GM13977 (cell line): ENCODE measurements at regions not wholly inside any gene's neighbourhood (a gene's known extent, or its start where the extent isn't known, plus 50 kb on each side); places are given as distances from the start of the nearest gene placed in this dataset.

ENCODE experiments used
- DNase-seq: peaks from one replicate; pipeline ENCODE4 v3.0.0; 2012; ENCODE audit warnings: low spot score
- in situ Hi-C: fragments of 300-500 bp; cut with MboI; formaldehyde crosslinking; loops from one replicate; pipeline ENCODE4 v1.12.0; 2022; ENCODE audit warnings: low sequenced_read_pairs, low pct_unique_long_range_greater_than_20kb, mixed read lengths, inconsistent platforms; ENCODE audit not compliant: unreplicated experiment
- TF ChIP-seq, protein P1 (sequence below): IDR thresholded peaks from 2 replicates; pipeline ENCODE4 v1.5.1; 2012; ENCODE audit warnings: mild to moderate bottlenecking, control low read depth; ENCODE audit not compliant: insufficient read depth; ENCODE audit errors: extremely low read depth, missing control alignments

DNA sequence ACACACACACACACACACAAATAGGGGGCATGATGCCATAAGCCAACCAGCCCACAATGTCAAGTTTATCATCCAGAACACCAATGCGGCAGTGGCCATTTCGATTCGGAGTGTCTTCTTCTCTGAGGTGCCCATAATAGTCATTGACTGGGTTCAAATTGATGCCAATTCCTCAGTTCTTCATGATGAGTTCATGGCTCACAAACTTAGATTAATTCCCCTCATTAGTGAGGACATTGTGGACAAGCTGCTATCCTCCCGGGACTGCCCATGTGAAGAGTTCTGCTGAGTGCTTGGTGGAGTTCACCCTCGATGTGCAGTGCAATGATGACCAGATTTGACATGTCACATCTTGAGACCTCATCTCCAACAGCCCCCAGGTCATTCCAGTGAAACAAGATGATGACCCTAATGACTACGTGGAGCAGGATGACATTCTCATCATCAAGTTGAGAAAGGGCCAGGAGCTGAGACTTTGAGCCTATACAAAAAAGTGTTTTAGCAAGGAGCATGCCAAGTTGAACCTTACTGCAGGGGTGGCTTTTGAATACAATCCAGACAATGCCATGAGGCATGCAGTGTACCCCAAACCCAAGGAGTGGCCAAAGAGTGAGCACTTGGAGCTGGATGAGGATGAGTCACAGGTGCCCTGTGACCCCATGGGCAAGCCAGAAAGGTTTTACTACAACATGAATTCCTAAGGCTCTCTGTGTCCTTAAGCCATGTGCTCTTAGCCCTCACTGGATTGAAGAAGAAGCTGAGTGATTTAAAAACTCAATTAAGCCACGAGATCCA, 211.6 kb upstream of the SAMSN1 start:
- in situ Hi-C loops = no loop called here
- DNase-seq = no peak
- TF ChIP-seq, protein P1, sequence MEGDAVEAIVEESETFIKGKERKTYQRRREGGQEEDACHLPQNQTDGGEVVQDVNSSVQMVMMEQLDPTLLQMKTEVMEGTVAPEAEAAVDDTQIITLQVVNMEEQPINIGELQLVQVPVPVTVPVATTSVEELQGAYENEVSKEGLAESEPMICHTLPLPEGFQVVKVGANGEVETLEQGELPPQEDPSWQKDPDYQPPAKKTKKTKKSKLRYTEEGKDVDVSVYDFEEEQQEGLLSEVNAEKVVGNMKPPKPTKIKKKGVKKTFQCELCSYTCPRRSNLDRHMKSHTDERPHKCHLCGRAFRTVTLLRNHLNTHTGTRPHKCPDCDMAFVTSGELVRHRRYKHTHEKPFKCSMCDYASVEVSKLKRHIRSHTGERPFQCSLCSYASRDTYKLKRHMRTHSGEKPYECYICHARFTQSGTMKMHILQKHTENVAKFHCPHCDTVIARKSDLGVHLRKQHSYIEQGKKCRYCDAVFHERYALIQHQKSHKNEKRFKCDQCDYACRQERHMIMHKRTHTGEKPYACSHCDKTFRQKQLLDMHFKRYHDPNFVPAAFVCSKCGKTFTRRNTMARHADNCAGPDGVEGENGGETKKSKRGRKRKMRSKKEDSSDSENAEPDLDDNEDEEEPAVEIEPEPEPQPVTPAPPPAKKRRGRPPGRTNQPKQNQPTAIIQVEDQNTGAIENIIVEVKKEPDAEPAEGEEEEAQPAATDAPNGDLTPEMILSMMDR = no peak

DNA sequence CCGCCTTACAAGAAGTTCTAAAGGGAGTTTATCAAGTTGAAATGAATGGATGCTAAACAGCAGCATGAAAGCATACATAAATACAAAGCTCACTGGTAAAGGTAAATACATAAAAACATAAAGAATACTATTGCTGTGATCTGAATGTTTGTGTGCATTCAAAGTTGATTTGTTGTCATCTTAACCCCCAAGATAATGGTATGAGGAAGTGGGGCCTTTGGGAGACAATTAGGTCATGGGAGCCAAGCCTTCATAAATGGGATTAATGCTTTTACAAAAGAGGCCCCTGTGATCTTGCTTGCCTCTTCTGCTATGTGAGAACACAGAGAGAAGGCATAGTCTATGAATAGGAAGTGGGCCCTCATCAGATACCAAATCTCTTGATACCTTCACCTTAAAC, 209.0 kb upstream of the SAMSN1 start:
- TF ChIP-seq, protein P1 = no peak
- DNase-seq = no peak
- in situ Hi-C loops = no loop called here

DNA sequence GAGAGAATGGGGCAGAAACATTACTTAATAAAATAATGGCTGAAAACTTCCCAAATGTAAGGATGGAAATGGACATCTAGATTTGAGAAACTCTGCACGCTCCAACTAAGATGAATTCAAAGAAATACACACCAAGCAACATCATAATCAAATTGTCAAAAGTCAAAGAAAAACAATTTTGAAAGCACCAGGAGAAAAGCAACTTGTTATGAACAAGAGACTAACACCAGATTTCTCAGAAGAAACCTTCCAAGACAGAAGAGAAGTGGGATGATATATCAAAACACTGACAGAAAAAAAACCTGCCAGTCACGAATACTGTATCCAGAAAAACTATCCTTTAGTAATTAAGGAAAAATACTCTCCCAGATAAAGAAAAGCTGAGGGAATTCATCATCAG, 208.6 kb upstream of the SAMSN1 start:
- DNase-seq = no peak
- in situ Hi-C loops = no loop called here
- TF ChIP-seq, protein P1 = no peak

DNA sequence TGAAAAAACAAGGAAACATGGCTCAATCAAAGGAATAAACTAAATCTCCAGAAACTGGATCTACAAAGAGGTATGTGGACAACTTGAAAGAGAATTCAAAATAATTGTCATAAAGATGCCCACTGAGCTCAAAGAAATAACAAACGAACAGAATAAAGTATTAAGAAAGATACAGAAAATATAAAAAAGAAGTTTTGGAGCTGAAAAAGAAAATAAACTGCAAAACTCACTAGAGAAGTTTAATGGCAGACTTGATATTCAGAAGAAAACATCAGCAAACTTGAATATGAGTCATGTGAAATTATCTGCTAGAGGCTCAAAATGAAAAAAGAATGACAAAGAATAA, 208.1 kb upstream of the SAMSN1 start:
- in situ Hi-C loops = no loop called here
- DNase-seq = no peak
- TF ChIP-seq, protein P1 = no peak

DNA sequence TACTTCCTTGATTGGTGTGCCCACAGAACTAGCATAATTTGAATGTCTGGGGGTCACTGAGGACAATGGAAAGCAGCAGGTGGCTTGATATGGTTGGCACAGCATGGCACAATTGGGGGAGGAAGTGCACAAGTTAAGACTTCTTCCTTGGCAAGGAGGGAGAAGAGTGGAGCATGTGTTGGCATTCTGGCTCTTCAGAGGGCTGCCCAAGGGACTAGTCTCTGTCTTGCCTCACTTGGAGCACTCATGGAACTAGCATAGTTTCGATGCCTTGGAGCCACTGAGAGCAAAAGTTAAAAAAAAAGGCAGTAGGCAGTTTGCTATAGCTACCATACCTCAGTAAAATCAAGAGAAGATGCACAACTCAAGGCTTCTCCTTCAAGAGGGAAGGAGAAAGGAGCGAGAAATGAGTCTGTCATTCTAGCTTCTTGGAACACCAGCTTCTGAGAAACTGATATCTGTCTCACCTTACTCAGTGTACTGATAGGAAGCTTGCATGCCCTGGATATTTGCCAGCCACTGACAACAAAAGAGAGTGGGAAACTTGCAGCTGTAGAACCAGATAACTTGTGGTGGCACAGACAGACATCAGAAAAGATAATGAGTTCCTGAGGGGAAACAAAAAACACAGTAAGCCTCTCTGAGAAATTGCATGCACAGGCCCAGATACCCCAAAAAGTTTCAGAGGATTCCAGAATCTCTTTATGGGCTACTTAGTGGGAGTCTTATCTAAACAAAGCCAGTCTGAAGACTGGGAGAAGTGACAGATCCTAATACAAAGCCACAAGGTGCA, 207.5 kb upstream of the SAMSN1 start:
- TF ChIP-seq, protein P1 = no peak
- in situ Hi-C loops = no loop called here
- DNase-seq = no peak

DNA sequence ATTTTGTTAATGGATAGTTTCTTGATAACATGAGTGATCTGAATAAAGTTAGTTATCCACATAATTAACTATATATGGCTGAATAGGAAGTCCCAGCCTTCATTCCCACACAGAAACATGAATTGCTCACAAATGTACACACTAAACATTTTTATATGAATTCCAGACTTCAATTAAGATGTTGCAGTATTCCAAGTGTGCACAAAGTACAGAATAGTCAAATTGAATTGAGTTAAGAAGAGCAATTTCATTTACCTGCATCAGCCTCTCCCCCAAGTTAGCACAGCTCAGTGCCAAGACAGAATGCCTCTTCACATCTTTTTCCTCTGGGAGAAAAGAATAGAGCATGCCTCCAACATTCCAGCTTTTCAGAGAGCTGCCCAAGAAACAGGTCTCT, 207.0 kb upstream of the SAMSN1 start:
- TF ChIP-seq, protein P1 = no peak
- DNase-seq = no peak
- in situ Hi-C loops = no loop called here
